IMR-90 (cell line): ENCODE measurements at regions not wholly inside any gene's neighbourhood (a gene's known extent, or its start where the extent isn't known, plus 50 kb on each side); places are given as distances from the start of the nearest gene placed in this dataset.

Experiments used
- ATAC-seq: fragments of 200-7000 bp; cut with Tn5 transposase; 2 replicates; pipeline ENCODE4 v1.9.1; 2020; ENCODE audit warnings: low read depth, mild to moderate bottlenecking, moderate library complexity
- BruUV-seq: library from RNA; stranded (reverse); fragments of 400-500 nt; replicated peaks from 2 replicates; lab custom pipeline; 2021; lab: Mats Ljungman, UMichigan
- CTCF ChIA-PET: fragments of 300-600 bp; formaldehyde crosslinking; extraction: SDS; loops from one replicate; lab custom pipeline; 2021; ENCODE audit warnings: antibody characterized with exemption; lab: Yijun Ruan, JAX
- POLR2A ChIA-PET: fragments of 300-600 bp; sonication (Branson Sonifier 250); formaldehyde crosslinking; loops from one replicate; lab custom pipeline; 2022; ENCODE audit warnings: antibody characterized with exemption; ENCODE audit not compliant: unreplicated experiment; lab: Charles Lee
- DNase-seq: peaks from one replicate; pipeline ENCODE4 v3.0.0; 2013
- H2AFZ ChIP-seq: replicated peaks from 2 replicates; pipeline ENCODE3; 2013; ENCODE audit warnings: low read length, mild to moderate bottlenecking; ENCODE audit not compliant: poor library complexity
- H2AK5ac ChIP-seq: 2 replicates; pipeline ENCODE4 v1.6.1; 2013; ENCODE audit warnings: low read depth, low read length, inconsistent platforms
- H2AK9ac ChIP-seq: replicated peaks from 2 replicates; pipeline ENCODE3; 2013; ENCODE audit warnings: mild to moderate bottlenecking, low read depth, low read length, moderate library complexity; ENCODE audit not compliant: poor library complexity
- H2BK120ac ChIP-seq: 2 replicates; pipeline ENCODE4 v1.6.1; 2013; ENCODE audit warnings: low read depth, low read length, inconsistent platforms
- H2BK15ac ChIP-seq: 3 replicates; pipeline ENCODE4 v1.6.1; 2013; ENCODE audit warnings: low read depth, low read length, inconsistent platforms
- H2BK20ac ChIP-seq: 2 replicates; pipeline ENCODE4 v1.6.1; 2013; ENCODE audit warnings: low read depth, mild to moderate bottlenecking, inconsistent platforms, low read length, moderate library complexity
- H2BK5ac ChIP-seq: 2 replicates; pipeline ENCODE4 v1.6.1; 2013; ENCODE audit warnings: mild to moderate bottlenecking, low read depth, low read length, inconsistent platforms; ENCODE audit not compliant: poor library complexity, severe bottlenecking
- H3K14ac ChIP-seq: replicated peaks from 2 replicates; pipeline ENCODE4 v1.6.1; 2013; ENCODE audit warnings: low read depth, low read length, inconsistent platforms
- H3K18ac ChIP-seq: 2 replicates; pipeline ENCODE4 v1.6.1; 2013; ENCODE audit warnings: low read depth, low read length, control low read depth
- H3K23ac ChIP-seq: 2 replicates; pipeline ENCODE4 v1.6.1; 2013; ENCODE audit warnings: low read depth, low read length, inconsistent platforms
- H3K27ac ChIP-seq: 2 replicates; pipeline ENCODE4 v1.5.1; 2013; ENCODE audit warnings: mild to moderate bottlenecking, control low read depth, low read length; ENCODE audit not compliant: insufficient read depth
- H3K27me3 ChIP-seq: 2 replicates; pipeline ENCODE4 v1.6.1; 2013; ENCODE audit warnings: low read length; ENCODE audit not compliant: control insufficient read depth, insufficient read depth
- H3K36me3 ChIP-seq: 2 replicates; pipeline ENCODE4 v1.6.1; 2013; ENCODE audit warnings: low read length, mixed read lengths; ENCODE audit not compliant: control insufficient read depth, insufficient read depth
- H3K4ac ChIP-seq: 2 replicates; pipeline ENCODE4 v1.6.1; 2013; ENCODE audit warnings: low read depth, low read length, inconsistent platforms
- H3K4me1 ChIP-seq: 2 replicates; pipeline ENCODE4 v1.6.1; 2013; ENCODE audit warnings: low read length, mixed read lengths; ENCODE audit not compliant: control insufficient read depth, insufficient read depth
- H3K4me2 ChIP-seq: 2 replicates; pipeline ENCODE4 v1.6.1; 2013; ENCODE audit warnings: low read depth, mild to moderate bottlenecking, control low read depth, low read length, moderate library complexity
- H3K4me3 ChIP-seq: 2 replicates; pipeline ENCODE4 v1.5.1; 2013; ENCODE audit warnings: low read depth, mild to moderate bottlenecking, control low read depth, low read length, moderate library complexity; ENCODE audit not compliant: insufficient read depth
- H3K56ac ChIP-seq: 2 replicates; pipeline ENCODE4 v1.6.1; 2013; ENCODE audit warnings: low read length, inconsistent platforms; ENCODE audit not compliant: insufficient read depth; ENCODE audit errors: extremely low read depth
- H3K79me1 ChIP-seq, 2 experiments: 2 replicates each; pipeline ENCODE4 v1.6.1; 2013; ENCODE audit warnings: low read length in 2 of 2, inconsistent platforms in 1 of 2, low read depth in 1 of 2
- H3K9ac ChIP-seq: 2 replicates; pipeline ENCODE4 v1.6.1; 2013; ENCODE audit warnings: low read depth, low read length, control low read depth
- H3K9me1 ChIP-seq: 2 replicates; pipeline ENCODE4 v1.6.1; 2013; ENCODE audit warnings: low read length, inconsistent platforms; ENCODE audit not compliant: insufficient read depth
- H3K9me3 ChIP-seq: 2 replicates; pipeline ENCODE4 v1.6.1; 2013; ENCODE audit warnings: low read length; ENCODE audit not compliant: control insufficient read depth, insufficient read depth
- H4K20me1 ChIP-seq: 2 replicates; pipeline ENCODE4 v1.6.1; 2013; ENCODE audit warnings: low read length, inconsistent platforms; ENCODE audit not compliant: insufficient read depth
- H4K5ac ChIP-seq: 2 replicates; pipeline ENCODE4 v1.6.1; 2013; ENCODE audit warnings: mild to moderate bottlenecking, low read depth, low read length, control low read depth
- H4K8ac ChIP-seq, 2 experiments: 2 replicates each; pipeline ENCODE4 v1.6.1; 2013; ENCODE audit warnings: low read depth in 2 of 2, low read length in 2 of 2, control low read depth in 1 of 2, inconsistent platforms in 1 of 2
- H4K91ac ChIP-seq: 2 replicates; pipeline ENCODE4 v1.6.1; 2013; ENCODE audit warnings: low read depth, low read length, inconsistent platforms; ENCODE audit not compliant: insufficient read depth
- BHLHE40 ChIP-seq: fragments of 150-350 bp; IDR thresholded peaks from 2 replicates; pipeline ENCODE4 v1.6.1; 2016; ENCODE audit warnings: mild to moderate bottlenecking, low read depth, low read length
- CEBPB ChIP-seq: IDR thresholded peaks from 2 replicates; pipeline ENCODE4 v1.6.1; 2012; ENCODE audit warnings: low read depth, low read length, improper control_type of control experiment
- CHD1 ChIP-seq: IDR thresholded peaks from 2 replicates; pipeline ENCODE4 v1.6.1; 2012; ENCODE audit warnings: low read depth, low read length, improper control_type of control experiment
- FOS ChIP-seq: fragments of 150-350 bp; IDR thresholded peaks from 2 replicates; pipeline ENCODE4 v1.6.1; 2016; ENCODE audit warnings: low read depth, low read length
- MAFK ChIP-seq: IDR thresholded peaks from 2 replicates; pipeline ENCODE4 v1.6.1; 2012; ENCODE audit warnings: low read depth, low read length, improper control_type of control experiment
- MAZ ChIP-seq: IDR thresholded peaks from 2 replicates; pipeline ENCODE4 v1.6.1; 2012; ENCODE audit warnings: low read depth, mild to moderate bottlenecking, low read length, improper control_type of control experiment, moderate library complexity, borderline replicate concordance
- MXI1 ChIP-seq: IDR thresholded peaks from 2 replicates; pipeline ENCODE4 v1.6.1; 2012; ENCODE audit warnings: low read depth, mild to moderate bottlenecking, low read length, moderate library complexity, borderline replicate concordance
- NFE2L2 ChIP-seq: fragments of 150-350 bp; IDR thresholded peaks from 2 replicates; pipeline ENCODE4 v1.6.1; 2016; ENCODE audit warnings: low read depth, mild to moderate bottlenecking, low read length
- POLR2A ChIP-seq: IDR thresholded peaks from 2 replicates; pipeline ENCODE4 v1.6.1; 2012; ENCODE audit warnings: mild to moderate bottlenecking, low read depth, low read length
- RAD21 ChIP-seq: IDR thresholded peaks from 2 replicates; pipeline ENCODE4 v1.6.1; 2012; ENCODE audit warnings: low read length, improper control_type of control experiment
- RCOR1 ChIP-seq: IDR thresholded peaks from 2 replicates; pipeline ENCODE4 v1.6.1; 2012; ENCODE audit warnings: mild to moderate bottlenecking, low read length, improper control_type of control experiment; ENCODE audit not compliant: insufficient replicate concordance
- RFX5 ChIP-seq: IDR thresholded peaks from 2 replicates; pipeline ENCODE4 v1.8.0; 2012; ENCODE audit warnings: low read depth, mild to moderate bottlenecking, low read length, moderate library complexity
- SMC3 ChIP-seq: fragments of 150-350 bp; IDR thresholded peaks from 2 replicates; pipeline ENCODE4 v1.6.1; 2016; ENCODE audit warnings: low read depth, mild to moderate bottlenecking, antibody characterized with exemption, low read length, moderate library complexity
- WGBS, 2 experiments: methylation state at CpG; one replicate each; pipeline versions ENCODE4 v1.1.5 to v1.1.7; 2013; ENCODE audit warnings: missing lambda C conversion rate in 2 of 2; ENCODE audit not compliant: insufficient read length in 1 of 2; ENCODE audit errors: extremely low coverage in 2 of 2; 5-methylcytosine and 5-hydroxymethylcytosine counted together
- dilution Hi-C: fragments of 300-500 bp; cut with HindIII; formaldehyde crosslinking; loops from one replicate; pipeline ENCODE4 v1.14.3; 2018; ENCODE audit warnings: low sequenced_read_pairs; ENCODE audit not compliant: unreplicated experiment
- in situ Hi-C: fragments of 300-500 bp; cut with MboI; formaldehyde crosslinking; loops from 3 replicates; pipeline ENCODE4 v1.14.3; 2019; ENCODE audit warnings: low sequenced_read_pairs, inconsistent platforms, mixed read lengths
- intact Hi-C: fragments of 100-400 bp; cut with micrococcal nuclease; formaldehyde crosslinking; loops from 2 replicates; pipeline ENCODE4 v1.10.0; 2022
- TF ChIP-seq, protein P1 (sequence below): conservative IDR thresholded peaks from 2 replicates; pipeline ENCODE4 v1.5.1; 2012; ENCODE audit warnings: mild to moderate bottlenecking, low read depth, low read length, improper control_type of control experiment
- TF ChIP-seq, protein P2 (sequence below): fragments of 150-350 bp; IDR thresholded peaks from 2 replicates; pipeline ENCODE4 v1.6.1; 2016; ENCODE audit warnings: low read depth, mild to moderate bottlenecking, low read length, moderate library complexity, borderline replicate concordance
- TF ChIP-seq, protein P3 (sequence below): fragments of 150-350 bp; IDR thresholded peaks from 2 replicates; pipeline ENCODE4 v1.6.1; 2017; ENCODE audit warnings: mild to moderate bottlenecking, antibody characterized with exemption, low read length, low read depth

DNA sequence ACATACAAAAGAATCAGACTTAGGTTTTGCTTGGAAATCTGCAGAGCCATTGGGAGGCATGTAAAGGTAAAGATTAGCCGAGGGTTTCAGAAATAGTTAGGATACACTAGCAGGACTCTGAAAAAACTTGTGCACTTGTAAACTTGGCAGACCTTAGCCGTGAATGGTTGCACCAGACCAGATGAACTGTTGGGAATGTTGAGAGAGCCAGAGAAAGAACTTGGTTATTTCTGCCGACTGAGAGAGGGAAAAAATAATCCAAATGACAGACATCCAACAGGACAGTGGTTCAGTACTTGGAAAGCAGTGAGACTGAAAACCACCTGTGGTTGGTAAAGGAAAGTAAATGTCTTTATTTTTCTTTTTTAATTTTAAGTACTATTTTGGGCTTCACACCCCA, 222.5 kb upstream of the DDHD1 start:
- Histone ChIP-seq H2BK15ac (no peak overlapping the region), H3K27ac (no peak overlapping the region), H2BK120ac (no peak overlapping the region), H2AK9ac (no peak overlapping the region), H3K18ac (no peak overlapping the region), H3K4ac (no peak overlapping the region), H3K4me1 (no peaks in the 10 kb centered on the region), H3K9me3 (no peaks in the 10 kb centered on the region), H2AK5ac (no peak overlapping the region), H3K9ac (no peak overlapping the region), H4K8ac (no peak overlapping the region), H2AFZ (no peak overlapping the region), H2BK20ac (no peak overlapping the region), H2BK5ac (no peak overlapping the region), H3K23ac (no peak overlapping the region), H3K9me1 (no peaks in the 10 kb centered on the region), H3K4me2 (no peak overlapping the region), H3K56ac (no peak overlapping the region), H3K79me1 (no peaks in the 10 kb centered on the region), H4K5ac (no peak overlapping the region), H3K27me3 (peaks cover 2% of the 10 kb centered on the region; the same call in 1 of the 2 replicates), H3K14ac (no peak overlapping the region), H3K4me3 (no peak overlapping the region), H4K91ac (no peak overlapping the region), H4K20me1 (no peaks in the 10 kb centered on the region), H3K36me3 (no peaks in the 10 kb centered on the region)
- no TSS peak for BruUV-seq
- CTCF ChIA-PET: no interaction called here
- intact Hi-C loops (no loop called here), dilution Hi-C loops (no loop called here), in situ Hi-C loops (no loop called here)
- WGBS, 2 experiments: 80% methylated on average over 1 of the region's 3 CpGs; no CpG with 5 or more reads in 1 of the 2 experiments
- ATAC-seq (no peak), DNase-seq (no peak)
- TF ChIP-seq RFX5: no peak
- TF ChIP-seq CHD1: no peak
- TF ChIP-seq MAFK: no peak
- TF ChIP-seq, protein P1, sequence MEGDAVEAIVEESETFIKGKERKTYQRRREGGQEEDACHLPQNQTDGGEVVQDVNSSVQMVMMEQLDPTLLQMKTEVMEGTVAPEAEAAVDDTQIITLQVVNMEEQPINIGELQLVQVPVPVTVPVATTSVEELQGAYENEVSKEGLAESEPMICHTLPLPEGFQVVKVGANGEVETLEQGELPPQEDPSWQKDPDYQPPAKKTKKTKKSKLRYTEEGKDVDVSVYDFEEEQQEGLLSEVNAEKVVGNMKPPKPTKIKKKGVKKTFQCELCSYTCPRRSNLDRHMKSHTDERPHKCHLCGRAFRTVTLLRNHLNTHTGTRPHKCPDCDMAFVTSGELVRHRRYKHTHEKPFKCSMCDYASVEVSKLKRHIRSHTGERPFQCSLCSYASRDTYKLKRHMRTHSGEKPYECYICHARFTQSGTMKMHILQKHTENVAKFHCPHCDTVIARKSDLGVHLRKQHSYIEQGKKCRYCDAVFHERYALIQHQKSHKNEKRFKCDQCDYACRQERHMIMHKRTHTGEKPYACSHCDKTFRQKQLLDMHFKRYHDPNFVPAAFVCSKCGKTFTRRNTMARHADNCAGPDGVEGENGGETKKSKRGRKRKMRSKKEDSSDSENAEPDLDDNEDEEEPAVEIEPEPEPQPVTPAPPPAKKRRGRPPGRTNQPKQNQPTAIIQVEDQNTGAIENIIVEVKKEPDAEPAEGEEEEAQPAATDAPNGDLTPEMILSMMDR: no peak
- TF ChIP-seq, protein P2, sequence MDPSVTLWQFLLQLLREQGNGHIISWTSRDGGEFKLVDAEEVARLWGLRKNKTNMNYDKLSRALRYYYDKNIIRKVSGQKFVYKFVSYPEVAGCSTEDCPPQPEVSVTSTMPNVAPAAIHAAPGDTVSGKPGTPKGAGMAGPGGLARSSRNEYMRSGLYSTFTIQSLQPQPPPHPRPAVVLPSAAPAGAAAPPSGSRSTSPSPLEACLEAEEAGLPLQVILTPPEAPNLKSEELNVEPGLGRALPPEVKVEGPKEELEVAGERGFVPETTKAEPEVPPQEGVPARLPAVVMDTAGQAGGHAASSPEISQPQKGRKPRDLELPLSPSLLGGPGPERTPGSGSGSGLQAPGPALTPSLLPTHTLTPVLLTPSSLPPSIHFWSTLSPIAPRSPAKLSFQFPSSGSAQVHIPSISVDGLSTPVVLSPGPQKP: no peak
- no peak for TF ChIP-seq NFE2L2
- TF ChIP-seq MXI1: no peak
- no peak for TF ChIP-seq BHLHE40
- TF ChIP-seq, protein P3, sequence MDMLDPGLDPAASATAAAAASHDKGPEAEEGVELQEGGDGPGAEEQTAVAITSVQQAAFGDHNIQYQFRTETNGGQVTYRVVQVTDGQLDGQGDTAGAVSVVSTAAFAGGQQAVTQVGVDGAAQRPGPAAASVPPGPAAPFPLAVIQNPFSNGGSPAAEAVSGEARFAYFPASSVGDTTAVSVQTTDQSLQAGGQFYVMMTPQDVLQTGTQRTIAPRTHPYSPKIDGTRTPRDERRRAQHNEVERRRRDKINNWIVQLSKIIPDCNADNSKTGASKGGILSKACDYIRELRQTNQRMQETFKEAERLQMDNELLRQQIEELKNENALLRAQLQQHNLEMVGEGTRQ: no peak
- no peak for TF ChIP-seq MAZ
- TF ChIP-seq CEBPB: no peak
- TF ChIP-seq RCOR1: no peak
- no peak for TF ChIP-seq POLR2A
- no peak for TF ChIP-seq SMC3
- no peak for TF ChIP-seq FOS
- no peak for TF ChIP-seq RAD21
- POLR2A ChIA-PET: no interaction called here
